ENCODE measurements at regions not wholly inside any gene's neighbourhood (a gene's known extent, or its start where the extent isn't known, plus 50 kb on each side); places are given as distances from the start of the nearest gene placed in this dataset.

GRCh38 chr13:104823071-104823470 is 1712.4 kb downstream of the EFNB2 start:
- Histone ChIP-seq H3K4me2 (ENCODE audit: low read length) (no peak overlapping the region), H4K20me1 (ENCODE audit: insufficient read depth) (no peaks in the 10 kb centered on the region), H3K79me2 (ENCODE audit: insufficient read depth, low read length) (no peaks in the 10 kb centered on the region), H3K9ac (ENCODE audit: low read length) (no peak overlapping the region), H3K9me3 (ENCODE audit: control insufficient read depth in 1 of 2, insufficient read depth in 1 of 2, low read depth in 1 of 2, low read length in 2 of 2) (no peaks in the 10 kb centered on the region), H3K4me3 (replicated peaks in 1 of 2; ENCODE audit: low read depth in 1 of 2, low read length in 2 of 2) (no peak overlapping the region), H3K4me1 (ENCODE audit: control insufficient read depth in 1 of 2, insufficient read depth in 2 of 2, low read length in 2 of 2) (no peaks in the 10 kb centered on the region), H3K36me3 (ENCODE audit: control insufficient read depth in 1 of 2, insufficient read depth in 2 of 2, low read length in 2 of 2) (no peaks in the 10 kb centered on the region), H3K27ac (ENCODE audit: low read depth, low read length) (no peak overlapping the region), H3K27me3 (ENCODE audit: insufficient read depth, low read length) (no peaks in the 10 kb centered on the region), H2AFZ (ENCODE audit: low read depth, low read length, poor library complexity, severe bottlenecking) (no peak overlapping the region), H3K9me2 (ENCODE audit: insufficient read depth) (no peaks in the 10 kb centered on the region)
- RAD21 ChIA-PET (ENCODE audit: low non-redundant PET in 1 of 2, low total read pairs in 2 of 2, uncharacterized antibody in 2 of 2, unreplicated experiment in 2 of 2), result no interaction called here
- no peak for ATAC-seq
- no TSS peak for BruUV-seq (replicated peaks)
- no peak for DNase-seq (ENCODE audit: low read depth, low spot score)
- CTCF ChIA-PET, result no interaction called here
- POLR2A ChIA-PET, result no interaction called here
- TF ChIP-seq RAD21 (IDR thresholded peaks at IDR 0.05; ENCODE audit: low read depth), result no peak
- TF ChIP-seq MAX (IDR thresholded peaks at IDR 0.05), result no peak
- TF ChIP-seq REST (IDR thresholded peaks at IDR 0.05; ENCODE audit: low read depth), result no peak
- TF ChIP-seq EGR1 (IDR thresholded peaks at IDR 0.05; ENCODE audit: low read depth), result no peak
- no peak for TF ChIP-seq YY1 (IDR thresholded peaks at IDR 0.05; ENCODE audit: extremely low read depth, insufficient replicate concordance, low read depth, low read length)
- no peak for TF ChIP-seq EZH2 (IDR thresholded peaks at IDR 0.05)
- intact Hi-C loops (cut with micrococcal nuclease), result no loop called here

GRCh38 chr13:104817271-104817670 is 1718.2 kb downstream of the EFNB2 start:
- H3K27ac ChIP-seq (ENCODE audit: low read depth, low read length), result no peak overlapping the region
- H4K20me1 ChIP-seq (ENCODE audit: insufficient read depth), result no peaks in the 10 kb centered on the region
- ChIA-PET POLR2A (no interaction called here), CTCF (no interaction called here), RAD21 (ENCODE audit: low non-redundant PET in 1 of 2, low total read pairs in 2 of 2, uncharacterized antibody in 2 of 2, unreplicated experiment in 2 of 2) (no interaction called here)
- ATAC-seq (no peak), DNase-seq (ENCODE audit: low read depth, low spot score) (no peak)
- no peaks in the 10 kb centered on the region for H3K4me1 ChIP-seq (ENCODE audit: control insufficient read depth in 1 of 2, insufficient read depth in 2 of 2, low read length in 2 of 2)
- no peaks in the 10 kb centered on the region for H3K27me3 ChIP-seq (ENCODE audit: insufficient read depth, low read length)
- H3K36me3 ChIP-seq (ENCODE audit: control insufficient read depth in 1 of 2, insufficient read depth in 2 of 2, low read length in 2 of 2), result no peaks in the 10 kb centered on the region
- H3K79me2 ChIP-seq (ENCODE audit: insufficient read depth, low read length), result no peaks in the 10 kb centered on the region
- H3K4me3 ChIP-seq (replicated peaks in 1 of 2; ENCODE audit: low read depth in 1 of 2, low read length in 2 of 2), result no peak overlapping the region
- H3K9ac ChIP-seq (ENCODE audit: low read length), result no peak overlapping the region
- no peak overlapping the region for H3K4me2 ChIP-seq (ENCODE audit: low read length)
- H3K9me2 ChIP-seq (ENCODE audit: insufficient read depth), result no peaks in the 10 kb centered on the region
- intact Hi-C loops (cut with micrococcal nuclease), result no loop called here
- no TSS peak for BruUV-seq (replicated peaks)
- no peak overlapping the region for H2AFZ ChIP-seq (ENCODE audit: low read depth, low read length, poor library complexity, severe bottlenecking)
- H3K9me3 ChIP-seq (ENCODE audit: control insufficient read depth in 1 of 2, insufficient read depth in 1 of 2, low read depth in 1 of 2, low read length in 2 of 2), result no peaks in the 10 kb centered on the region
- TF ChIP-seq ZBTB33 (IDR thresholded peaks at IDR 0.05; ENCODE audit: extremely low read depth, insufficient replicate concordance, low read length) (no peak), YY1 (IDR thresholded peaks at IDR 0.05; ENCODE audit: extremely low read depth, insufficient replicate concordance, low read depth, low read length) (no peak), REST (IDR thresholded peaks at IDR 0.05; ENCODE audit: low read depth) (no peak), ZNF274 (IDR thresholded peaks at IDR 0.05; ENCODE audit: low read depth, low read length) (no peak), TCF7L2 (IDR thresholded peaks at IDR 0.05; ENCODE audit: borderline replicate concordance, extremely low read depth, insufficient read depth, insufficient read length) (no peak), MAX (IDR thresholded peaks at IDR 0.05) (no peak)

Data from HCT116 (cell line).